IPS-20b (cell line): ENCODE measurements at regions not wholly inside any gene's neighbourhood (a gene's known extent, or its start where the extent isn't known, plus 50 kb on each side); places are given as distances from the start of the nearest gene placed in this dataset.

Experiments
- H3K27ac ChIP-seq: one replicate; pipeline ENCODE4 v1.5.1; 2013; ENCODE audit warnings: low read length
- H3K27me3 ChIP-seq: 2 replicates; pipeline ENCODE4 v1.6.1; 2013; ENCODE audit warnings: mild to moderate bottlenecking, low read length, inconsistent platforms; ENCODE audit not compliant: insufficient read depth
- H3K36me3 ChIP-seq: 2 replicates; pipeline ENCODE4 v1.6.1; 2013; ENCODE audit warnings: low read depth, mild to moderate bottlenecking, inconsistent platforms, low read length, moderate library complexity; ENCODE audit not compliant: insufficient read depth
- H3K4me1 ChIP-seq: 2 replicates; pipeline ENCODE4 v1.6.1; 2013; ENCODE audit warnings: mild to moderate bottlenecking, control low read depth, inconsistent platforms, low read length, moderate library complexity; ENCODE audit not compliant: insufficient read depth
- H3K4me3 ChIP-seq: 2 replicates; pipeline ENCODE4 v1.5.1; 2013; ENCODE audit warnings: mild to moderate bottlenecking, low read length, inconsistent platforms
- H3K9ac ChIP-seq: 2 replicates; pipeline ENCODE4 v1.6.1; 2013; ENCODE audit warnings: low read depth, mild to moderate bottlenecking, inconsistent platforms, low read length, moderate library complexity
- H3K9me3 ChIP-seq: 2 replicates; pipeline ENCODE4 v1.6.1; 2013; ENCODE audit warnings: mild to moderate bottlenecking, low read depth, low read length, inconsistent platforms; ENCODE audit not compliant: insufficient read depth

DNA sequence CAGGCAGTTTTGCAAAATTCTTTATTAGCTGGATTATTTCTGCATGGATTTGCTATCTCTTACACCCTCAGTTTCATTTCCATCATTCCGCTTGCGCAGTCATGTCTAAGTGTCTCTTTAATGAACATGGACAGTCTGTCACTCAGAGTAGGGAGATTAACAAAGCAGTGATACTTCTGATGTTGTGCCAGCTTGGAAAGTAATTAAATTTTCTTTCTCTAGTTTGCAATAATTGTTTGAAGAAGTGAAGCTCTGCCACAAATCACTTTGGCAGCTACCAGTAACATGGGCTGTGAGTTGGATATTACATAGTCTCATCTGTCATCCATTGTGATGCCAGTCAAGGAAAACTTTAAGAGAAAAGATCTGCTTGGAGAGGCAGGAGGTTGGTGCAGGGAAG is 324.8 kb upstream of the NWD2 start:
- no peaks in the 10 kb centered on the region for H3K9me3 ChIP-seq
- H3K4me1 ChIP-seq = peaks cover 6% of the 10 kb centered on the region
- H3K36me3 ChIP-seq = no peaks in the 10 kb centered on the region
- no peak overlapping the region for H3K9ac ChIP-seq
- no peaks in the 10 kb centered on the region for H3K27me3 ChIP-seq
- H3K27ac ChIP-seq = no peak overlapping the region
- H3K4me3 ChIP-seq = no peak overlapping the region

DNA sequence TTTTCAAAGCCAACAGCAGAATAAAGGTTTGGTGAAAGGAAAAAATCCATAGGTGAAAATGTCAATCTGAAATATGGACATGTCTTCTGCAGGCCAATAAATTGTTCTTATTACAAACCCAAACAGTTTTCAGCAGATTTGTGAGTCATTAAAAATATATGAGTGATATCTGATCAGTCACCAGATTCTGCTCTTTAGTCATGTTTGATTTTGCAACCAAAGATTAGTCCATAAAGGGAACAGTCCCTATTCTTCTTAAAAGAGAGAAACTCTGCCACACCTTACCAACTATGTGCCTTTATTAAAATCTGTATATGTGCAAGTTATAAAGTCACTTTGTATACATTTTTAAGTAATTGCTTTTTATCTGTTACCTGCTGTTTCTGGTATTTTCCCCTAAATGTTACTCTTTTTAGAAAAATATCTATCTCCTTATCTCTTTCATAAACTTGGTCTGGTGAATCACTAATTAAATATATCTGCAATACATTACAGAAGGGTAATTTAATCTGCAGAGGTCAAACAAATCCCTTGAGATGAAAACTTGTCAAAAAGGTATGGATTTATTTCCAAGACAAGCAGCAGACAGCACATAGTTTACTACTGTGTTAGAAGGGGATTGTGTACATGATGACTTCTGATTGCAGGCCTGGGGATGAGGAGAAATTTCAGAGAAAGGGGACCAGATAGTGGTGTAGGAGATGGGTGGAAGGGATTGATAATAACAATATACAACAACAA is 322.9 kb upstream of the NWD2 start:
- Histone ChIP-seq H3K4me1 (peaks cover 6% of the 10 kb centered on the region), H3K9ac (no peak overlapping the region), H3K4me3 (no peak overlapping the region), H3K27ac (no peak overlapping the region), H3K27me3 (no peaks in the 10 kb centered on the region), H3K36me3 (no peaks in the 10 kb centered on the region), H3K9me3 (no peaks in the 10 kb centered on the region)

DNA sequence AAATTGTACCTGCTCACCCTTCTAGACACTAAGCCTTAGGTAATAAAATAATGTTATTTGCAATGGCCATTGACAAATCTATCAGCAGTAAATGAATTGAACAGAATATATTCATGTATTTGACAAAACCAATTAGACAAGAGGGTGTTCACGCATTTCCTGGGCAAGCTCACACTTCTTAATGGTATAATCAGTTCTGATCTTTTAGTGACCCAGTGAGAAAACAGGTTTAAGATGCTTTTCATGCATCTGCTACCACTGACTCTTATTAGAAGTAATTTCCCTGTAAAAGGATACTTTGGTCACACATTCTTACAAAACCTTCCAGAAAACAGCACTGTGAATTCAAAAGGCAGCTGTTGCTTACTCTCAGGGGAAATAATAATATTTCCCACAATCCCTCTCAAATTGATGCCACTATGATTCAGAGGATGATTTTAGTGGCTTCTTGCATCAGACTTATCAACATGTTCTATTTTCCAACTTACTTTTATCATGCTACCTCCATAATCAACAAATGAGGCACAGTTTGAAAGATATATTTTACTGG is 313.9 kb upstream of the NWD2 start:
- no peak overlapping the region for H3K4me3 ChIP-seq
- no peaks in the 10 kb centered on the region; the same call in 1 of the 2 replicates for H3K4me1 ChIP-seq
- no peaks in the 10 kb centered on the region for H3K9me3 ChIP-seq
- no peaks in the 10 kb centered on the region for H3K27me3 ChIP-seq
- H3K36me3 ChIP-seq = no peaks in the 10 kb centered on the region
- no peak overlapping the region for H3K9ac ChIP-seq
- no peak overlapping the region for H3K27ac ChIP-seq

DNA sequence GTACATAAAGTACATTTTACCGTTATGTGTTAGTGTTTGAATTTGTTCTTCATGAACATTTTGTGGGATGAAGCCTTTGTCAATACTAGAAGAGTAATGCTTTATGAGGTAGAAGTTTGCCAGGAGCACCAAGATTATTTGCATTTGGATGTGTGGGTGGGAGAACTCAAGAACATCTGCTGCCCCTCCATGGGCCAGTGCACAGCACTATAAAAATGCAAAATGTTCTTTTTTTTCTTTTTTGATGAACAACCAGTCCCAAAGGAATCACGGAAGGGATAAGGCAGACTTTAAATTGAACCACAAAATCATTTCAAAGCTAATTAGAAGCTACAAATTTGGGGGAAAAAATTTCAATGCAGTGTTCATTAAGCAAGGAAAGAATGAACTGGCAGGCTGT is 300.3 kb upstream of the NWD2 start:
- no peak overlapping the region for H3K27ac ChIP-seq
- no peaks in the 10 kb centered on the region; the same call in 1 of the 2 replicates for H3K9me3 ChIP-seq
- H3K9ac ChIP-seq = no peak overlapping the region
- no peaks in the 10 kb centered on the region for H3K36me3 ChIP-seq
- H3K27me3 ChIP-seq = no peaks in the 10 kb centered on the region
- H3K4me3 ChIP-seq = no peak overlapping the region
- no peaks in the 10 kb centered on the region for H3K4me1 ChIP-seq

DNA sequence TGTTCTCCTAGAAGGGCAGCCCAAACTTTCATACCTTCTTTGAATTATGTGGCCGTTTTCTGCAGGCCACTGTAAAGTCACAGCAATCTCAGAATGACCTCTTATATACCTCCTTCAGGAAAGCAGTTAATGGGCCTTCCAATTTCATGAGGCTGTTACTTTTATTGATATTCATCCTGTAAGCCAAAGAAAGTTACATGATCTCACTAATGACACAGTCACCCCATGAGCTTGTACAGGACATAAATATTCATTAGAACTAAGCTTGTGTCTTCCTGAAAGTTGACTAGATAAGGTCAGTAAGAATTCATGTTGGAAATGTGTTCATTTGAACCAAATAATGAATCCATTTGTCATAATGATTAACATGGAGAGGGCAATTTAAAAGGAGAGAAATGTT is 283.1 kb upstream of the NWD2 start:
- Histone ChIP-seq H3K27me3 (no peaks in the 10 kb centered on the region), H3K4me1 (no peaks in the 10 kb centered on the region), H3K27ac (no peak overlapping the region), H3K9ac (no peak overlapping the region), H3K36me3 (no peaks in the 10 kb centered on the region), H3K9me3 (no peaks in the 10 kb centered on the region), H3K4me3 (no peak overlapping the region)

DNA sequence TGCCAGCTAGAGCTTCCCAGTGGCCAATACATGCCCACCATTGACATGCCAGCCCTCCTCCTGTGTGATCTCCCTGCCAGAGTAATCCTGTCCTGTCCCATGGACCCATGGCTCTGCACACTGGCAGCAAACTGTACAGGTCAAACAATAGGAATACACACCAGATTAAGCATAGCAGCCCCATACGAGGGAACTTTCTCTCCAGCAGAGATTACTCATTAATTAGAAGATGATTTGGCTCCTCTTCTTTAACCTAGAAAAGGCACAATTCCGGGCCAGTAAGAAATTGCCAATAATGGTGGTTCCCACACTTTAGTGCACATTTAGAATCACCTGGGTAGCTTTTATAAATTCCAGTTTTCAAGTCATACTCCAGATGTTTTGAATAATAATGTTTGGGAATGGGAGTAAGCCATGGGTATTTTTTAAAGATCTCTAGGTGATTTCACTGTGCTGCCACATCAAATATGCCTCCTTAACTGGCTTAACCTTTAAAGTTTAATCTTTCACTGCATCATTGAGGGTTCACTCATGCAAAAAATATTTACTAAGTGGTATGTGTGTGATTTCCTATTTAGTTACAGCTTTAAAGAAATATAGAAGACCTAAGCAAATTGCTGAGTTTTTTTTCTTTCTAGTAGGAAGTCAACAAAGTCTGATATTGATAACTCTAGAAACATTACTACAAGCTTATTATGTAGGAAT is 277.6 kb upstream of the NWD2 start:
- Histone ChIP-seq H3K27ac (no peak overlapping the region), H3K27me3 (no peaks in the 10 kb centered on the region), H3K36me3 (no peaks in the 10 kb centered on the region), H3K9me3 (no peaks in the 10 kb centered on the region), H3K9ac (no peak overlapping the region), H3K4me1 (no peaks in the 10 kb centered on the region), H3K4me3 (no peak overlapping the region)

DNA sequence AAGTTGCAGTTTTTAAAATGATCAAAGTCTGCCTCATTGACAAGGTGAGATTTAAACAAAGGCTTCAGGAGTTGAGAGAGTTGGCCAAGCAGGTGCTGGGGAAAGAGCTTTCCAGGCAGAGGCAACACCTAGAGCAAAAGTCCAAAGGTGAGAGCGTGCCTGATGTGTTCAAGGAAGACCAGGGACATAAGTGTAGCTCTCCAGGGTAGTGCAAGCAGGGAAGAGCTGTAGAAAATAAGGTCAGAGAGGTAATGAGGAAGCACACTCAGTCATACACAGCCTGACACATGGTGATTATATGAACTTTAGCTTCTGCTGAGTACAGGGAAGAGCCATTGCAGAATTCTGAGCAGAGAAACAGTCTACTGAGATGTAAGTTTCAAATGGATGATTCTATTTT is 265.0 kb upstream of the NWD2 start:
- Histone ChIP-seq H3K36me3 (no peaks in the 10 kb centered on the region), H3K27me3 (no peaks in the 10 kb centered on the region), H3K4me3 (no peak overlapping the region), H3K27ac (no peak overlapping the region), H3K9ac (no peak overlapping the region), H3K4me1 (no peaks in the 10 kb centered on the region), H3K9me3 (no peaks in the 10 kb centered on the region)

DNA sequence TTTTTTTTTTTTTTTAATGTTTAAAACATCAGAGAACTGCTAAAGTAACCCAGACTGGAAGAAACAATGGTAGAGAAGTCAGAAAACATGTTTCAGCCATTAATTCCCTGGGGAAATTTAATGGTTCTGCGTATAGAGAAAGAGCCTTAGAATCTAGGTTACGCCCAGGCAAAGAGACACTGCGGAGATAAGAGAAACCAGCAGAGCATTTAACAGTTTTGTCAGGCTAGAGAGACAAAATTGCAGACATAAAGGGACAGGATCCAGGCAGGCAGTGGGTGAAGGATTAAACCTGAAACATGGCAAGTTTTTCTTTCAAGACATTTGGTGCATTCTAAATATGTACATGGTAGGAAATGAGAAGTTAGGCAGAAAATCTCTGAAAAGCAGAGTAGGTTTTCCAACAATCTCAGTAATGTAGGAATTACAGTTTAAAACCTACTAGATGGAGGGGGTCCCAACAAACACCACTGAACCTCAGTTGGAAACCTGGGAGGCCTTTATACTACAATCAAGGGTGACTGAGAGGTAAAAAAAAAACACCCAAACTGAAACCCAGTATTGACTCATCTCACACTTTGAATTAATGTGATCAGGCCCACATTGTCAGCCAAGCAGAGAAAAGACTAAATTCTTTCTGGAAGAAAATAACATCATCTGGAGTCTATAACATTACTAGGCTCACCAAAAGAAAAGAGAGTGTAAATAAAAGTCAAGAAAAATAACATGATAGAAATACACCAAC is 254.2 kb upstream of the NWD2 start:
- no peak overlapping the region for H3K9ac ChIP-seq
- no peaks in the 10 kb centered on the region for H3K9me3 ChIP-seq
- no peaks in the 10 kb centered on the region for H3K27me3 ChIP-seq
- no peaks in the 10 kb centered on the region for H3K36me3 ChIP-seq
- no peaks in the 10 kb centered on the region for H3K4me1 ChIP-seq
- no peak overlapping the region for H3K27ac ChIP-seq
- no peak overlapping the region for H3K4me3 ChIP-seq

DNA sequence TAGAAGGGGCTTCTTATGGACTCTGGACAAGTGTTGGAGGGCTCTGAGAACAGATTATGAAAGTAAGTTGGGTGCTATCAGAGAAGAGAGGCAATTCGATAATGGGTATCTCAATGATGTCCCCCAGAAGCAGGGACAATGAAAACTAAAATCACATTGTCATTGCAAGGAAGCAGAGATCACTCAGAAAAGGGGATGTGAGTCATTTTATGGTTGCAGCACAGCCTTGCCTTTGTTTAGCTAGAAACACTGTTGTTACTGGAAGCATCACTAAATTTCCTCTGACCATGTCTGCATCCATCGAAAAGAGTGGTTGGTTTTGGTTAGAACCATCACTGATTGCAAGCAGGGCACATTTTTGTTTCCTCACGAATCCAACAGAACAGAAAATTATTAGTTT is 246.8 kb upstream of the NWD2 start:
- H3K9ac ChIP-seq = no peak overlapping the region
- no peak overlapping the region for H3K27ac ChIP-seq
- no peaks in the 10 kb centered on the region for H3K9me3 ChIP-seq
- H3K4me1 ChIP-seq = peaks cover 8% of the 10 kb centered on the region; the same call in 1 of the 2 replicates
- no peaks in the 10 kb centered on the region for H3K27me3 ChIP-seq
- H3K4me3 ChIP-seq = no peak overlapping the region
- no peaks in the 10 kb centered on the region for H3K36me3 ChIP-seq

DNA sequence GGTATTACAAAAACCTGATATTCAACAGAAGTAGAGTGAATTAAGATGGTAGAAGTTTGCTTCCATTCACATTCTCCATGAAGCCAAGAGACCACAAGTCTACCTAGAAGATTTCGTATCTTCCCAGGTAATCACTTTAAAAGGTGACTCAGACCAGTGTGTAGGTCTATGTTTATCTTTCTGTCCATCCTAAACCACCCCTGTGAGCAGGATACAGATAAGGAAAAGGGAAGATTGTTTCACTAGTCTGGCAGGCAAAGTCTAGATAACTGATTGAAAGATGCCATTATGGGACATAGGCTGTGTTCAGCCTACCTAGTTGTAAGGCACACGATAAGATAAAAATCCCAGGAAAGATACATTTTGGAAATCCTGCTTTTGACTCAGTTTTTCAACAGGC is 244.3 kb upstream of the NWD2 start:
- H3K36me3 ChIP-seq = no peaks in the 10 kb centered on the region
- no peaks in the 10 kb centered on the region for H3K27me3 ChIP-seq
- H3K4me3 ChIP-seq = no peak overlapping the region
- H3K9ac ChIP-seq = no peak overlapping the region
- H3K9me3 ChIP-seq = no peaks in the 10 kb centered on the region
- H3K27ac ChIP-seq = no peak overlapping the region
- H3K4me1 ChIP-seq = peaks cover 8% of the 10 kb centered on the region; the same call in 1 of the 2 replicates

DNA sequence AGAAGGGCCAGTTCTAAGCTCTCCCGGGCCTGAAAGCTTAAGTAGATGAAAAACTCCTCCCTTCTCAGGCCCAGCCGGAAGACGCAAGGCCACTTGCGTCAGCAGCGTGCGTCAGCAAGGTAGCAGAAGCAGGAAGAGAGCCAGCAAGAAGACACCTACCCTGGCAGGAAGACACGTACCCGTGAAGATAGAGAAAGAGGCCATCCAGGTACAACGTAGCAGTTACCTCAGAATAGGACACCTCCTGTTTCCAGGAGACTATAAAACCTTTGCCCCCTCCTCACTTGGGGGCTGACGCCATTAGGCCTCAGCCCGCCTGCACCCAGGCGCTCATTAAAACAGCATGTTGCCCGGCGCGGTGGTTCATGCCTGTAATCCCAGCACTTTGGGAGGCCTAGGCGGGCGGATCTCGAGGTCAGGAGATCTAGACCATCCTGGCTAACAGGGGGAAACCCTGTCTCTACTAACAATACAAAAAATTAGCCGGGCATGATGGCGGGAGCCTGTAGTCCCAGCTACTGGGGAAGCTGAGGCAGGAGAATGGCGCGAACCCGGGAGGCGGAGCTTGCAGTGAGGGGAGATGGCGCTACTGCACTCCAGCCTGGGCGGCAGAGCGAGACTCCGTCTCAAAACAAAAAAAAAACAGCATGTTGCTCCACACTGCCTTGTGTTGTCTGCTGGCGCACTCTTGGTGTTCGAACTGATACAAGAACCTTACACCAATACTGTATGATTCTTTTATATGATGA is 242.7 kb upstream of the NWD2 start:
- no peak overlapping the region for H3K9ac ChIP-seq
- no peak overlapping the region for H3K4me3 ChIP-seq
- no peak overlapping the region for H3K27ac ChIP-seq
- no peaks in the 10 kb centered on the region for H3K36me3 ChIP-seq
- H3K9me3 ChIP-seq = no peaks in the 10 kb centered on the region
- peaks cover 8% of the 10 kb centered on the region; the same call in 1 of the 2 replicates for H3K4me1 ChIP-seq
- no peaks in the 10 kb centered on the region for H3K27me3 ChIP-seq
